ENCODE measurements at regions not wholly inside any gene's neighbourhood (a gene's known extent, or its start where the extent isn't known, plus 50 kb on each side); places are given as distances from the start of the nearest gene placed in this dataset.
A peak's percentile ranks its signal among the peaks of the same experiment; 100 is the strongest.
"Not testable (repeated sequence)": the region's sequence is repeated elsewhere in the genome, so short reads cannot be mapped to it uniquely, and the experiment has no call there.

GRCh38 chr2:7094231-7094741 is 177.1 kb downstream of the RNF144A start:
- peak; percentile 39 for DNase-seq (ENCODE audit: low read depth)

- DNase-seq (ENCODE audit: low read depth), result no peak
Observed at GRCh38 chr2:7096726-7097352, 179.6 kb downstream of the RNF144A start.

DNA sequence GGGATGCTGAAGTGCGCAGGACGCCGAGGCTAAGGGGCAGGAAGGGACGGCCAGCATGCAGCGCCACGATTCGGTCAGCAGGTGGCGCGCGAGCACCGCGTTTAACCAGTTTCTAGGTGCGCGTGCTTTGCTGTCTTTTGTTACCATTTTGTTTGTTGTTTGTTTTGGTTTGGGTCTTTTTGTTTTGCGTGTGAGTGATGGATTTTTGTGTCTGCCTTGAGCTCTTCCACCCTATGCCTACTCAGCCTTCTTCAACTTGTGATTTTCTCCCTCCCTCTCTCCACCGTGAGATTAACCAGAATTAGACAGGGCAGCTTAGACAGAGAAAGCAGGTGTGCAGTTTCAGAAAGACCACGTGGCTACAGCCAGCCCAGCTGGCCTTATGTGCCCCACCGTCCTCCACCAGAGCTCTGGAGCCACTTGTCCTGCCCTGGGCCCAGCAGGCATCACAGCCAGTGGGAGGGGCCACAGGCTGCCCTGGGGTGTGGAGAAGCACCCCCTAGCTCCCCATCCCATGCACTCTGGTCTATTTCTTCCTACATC is 180.2 kb downstream of the RNF144A start:
- peak; percentile 52 for DNase-seq (ENCODE audit: low read depth)

DNA sequence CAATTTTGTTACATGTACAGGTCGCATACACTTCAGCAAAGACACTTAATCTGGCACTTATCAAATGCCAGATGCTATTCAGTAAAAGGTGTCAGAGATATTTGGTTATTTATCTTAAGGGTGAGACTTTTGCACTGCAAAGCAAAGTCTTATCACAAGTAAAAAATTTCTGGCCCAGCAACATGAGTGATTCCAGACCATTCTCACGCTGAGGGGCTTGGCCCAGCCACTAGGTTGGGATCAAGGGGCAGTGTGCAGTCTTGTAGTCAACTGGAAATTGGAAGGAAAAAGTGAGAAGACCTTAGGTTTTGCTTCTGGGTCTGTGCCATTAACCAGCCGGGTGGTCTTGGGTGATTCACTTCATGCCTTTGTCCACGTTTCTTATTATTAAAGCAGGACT is 181.6 kb downstream of the RNF144A start:
- no peak for DNase-seq (ENCODE audit: low read depth)

GRCh38 chr2:7099687-7100086 is 182.5 kb downstream of the RNF144A start:
- not testable (repeated sequence) for DNase-seq (ENCODE audit: low read depth)

DNA sequence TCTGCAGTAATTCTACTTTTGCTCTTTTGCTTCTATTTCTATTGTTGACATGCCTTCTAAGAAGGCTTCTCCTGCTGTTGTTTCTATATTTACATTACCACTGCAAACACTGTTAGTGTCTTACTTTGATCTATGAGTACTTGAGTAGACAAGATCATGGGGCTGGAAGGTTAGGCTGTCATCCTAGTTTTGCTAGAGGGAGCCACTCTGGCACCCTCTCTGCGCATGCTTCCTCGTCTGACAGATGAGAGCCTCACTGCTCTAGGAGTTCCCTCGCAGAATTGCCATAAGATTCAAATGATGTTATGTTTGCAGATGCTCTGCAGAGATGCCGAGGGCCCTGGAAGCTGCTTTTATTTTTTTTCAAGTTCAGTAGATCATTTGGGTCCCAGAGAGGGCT is 185.6 kb downstream of the RNF144A start:
- DNase-seq (ENCODE audit: low read depth), result no peak

DNA sequence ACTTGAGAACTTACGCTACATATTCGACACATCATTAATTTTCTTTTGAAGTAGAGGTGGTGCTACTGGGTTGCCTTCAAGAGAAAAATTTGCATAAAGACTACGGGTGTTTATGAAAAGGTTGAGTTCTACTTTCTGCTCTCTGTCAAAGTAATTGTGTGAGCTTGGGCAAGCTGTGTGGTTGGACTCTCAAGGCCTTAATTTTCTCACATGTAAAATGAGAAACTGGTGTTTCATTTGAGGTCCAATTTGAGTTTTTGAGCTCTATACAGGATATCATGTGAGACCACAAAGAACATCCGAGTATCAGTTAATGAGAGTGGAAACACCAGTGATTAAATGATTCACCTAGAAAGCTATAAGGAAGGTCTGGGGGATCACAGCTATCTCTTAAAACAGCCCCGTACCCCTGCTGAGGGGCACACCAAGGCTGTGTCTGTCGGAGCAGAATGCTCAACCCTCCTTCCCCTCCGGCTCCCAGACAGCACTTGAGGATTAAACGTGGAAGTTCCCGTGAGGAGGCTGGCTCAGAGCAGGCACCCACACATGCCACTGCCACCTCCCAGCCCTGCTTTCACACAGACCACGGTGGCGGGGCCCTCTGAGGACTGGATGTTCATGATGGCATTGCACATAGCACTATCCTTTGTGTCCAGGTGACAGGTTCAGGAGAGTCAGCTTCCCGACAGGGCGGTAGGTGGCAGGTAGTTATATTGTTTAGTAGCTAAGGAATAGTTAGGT is 191.8 kb downstream of the RNF144A start:
- DNase-seq (ENCODE audit: low read depth), result no peak

- no peak for DNase-seq (ENCODE audit: low read depth)
Observed at GRCh38 chr2:7109533-7109885, 192.3 kb downstream of the RNF144A start.

GRCh38 chr2:7111626-7112025 is 194.4 kb downstream of the RNF144A start:
- DNase-seq (ENCODE audit: low read depth), result no peak

DNA sequence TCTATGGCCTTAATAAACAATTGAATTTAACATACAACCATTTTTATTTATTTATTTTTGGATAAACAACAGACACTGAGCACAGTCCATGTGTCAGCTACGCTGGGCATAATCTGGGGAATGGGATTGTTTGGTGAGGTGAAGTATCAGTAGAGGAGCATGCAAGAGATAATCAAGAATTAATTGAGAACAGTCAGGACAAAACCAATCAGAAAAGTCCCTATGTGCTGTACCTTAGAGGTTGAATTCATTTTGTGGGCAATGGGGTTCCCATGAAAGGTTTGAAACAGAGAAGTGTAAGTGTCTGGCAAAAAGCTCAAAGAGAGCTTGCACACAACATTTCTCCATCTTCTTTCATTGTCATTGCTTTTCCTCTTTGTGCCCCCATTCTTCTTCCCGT is 198.2 kb downstream of the RNF144A start:
- no peak for DNase-seq (ENCODE audit: low read depth)

GRCh38 chr2:7115906-7116305 is 198.7 kb downstream of the RNF144A start:
- no peak for DNase-seq (ENCODE audit: low read depth)

DNA sequence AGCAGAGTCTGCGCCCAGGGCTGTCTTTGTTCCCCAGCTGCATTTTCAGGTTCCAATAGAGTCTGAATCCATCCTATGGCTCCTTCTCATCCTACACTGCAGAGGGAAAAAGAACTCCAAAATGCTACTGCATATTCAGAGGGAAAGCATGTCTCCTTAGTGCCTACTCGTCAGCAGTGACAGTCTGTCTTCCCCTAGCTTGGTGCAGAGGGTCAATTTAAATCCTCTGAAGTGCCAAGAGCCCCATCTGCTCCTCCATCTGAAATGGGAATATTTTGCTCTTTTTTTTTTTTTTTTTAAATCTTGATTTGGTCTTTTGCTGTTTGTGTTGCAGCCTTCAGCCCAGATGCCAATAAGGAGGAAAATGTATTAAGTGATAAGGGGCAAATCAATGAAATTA is 199.3 kb downstream of the RNF144A start:
- DNase-seq (ENCODE audit: low read depth), result no peak

GRCh38 chr2:7117076-7117475 is 199.9 kb downstream of the RNF144A start:
- DNase-seq (ENCODE audit: low read depth), result no peak

DNA sequence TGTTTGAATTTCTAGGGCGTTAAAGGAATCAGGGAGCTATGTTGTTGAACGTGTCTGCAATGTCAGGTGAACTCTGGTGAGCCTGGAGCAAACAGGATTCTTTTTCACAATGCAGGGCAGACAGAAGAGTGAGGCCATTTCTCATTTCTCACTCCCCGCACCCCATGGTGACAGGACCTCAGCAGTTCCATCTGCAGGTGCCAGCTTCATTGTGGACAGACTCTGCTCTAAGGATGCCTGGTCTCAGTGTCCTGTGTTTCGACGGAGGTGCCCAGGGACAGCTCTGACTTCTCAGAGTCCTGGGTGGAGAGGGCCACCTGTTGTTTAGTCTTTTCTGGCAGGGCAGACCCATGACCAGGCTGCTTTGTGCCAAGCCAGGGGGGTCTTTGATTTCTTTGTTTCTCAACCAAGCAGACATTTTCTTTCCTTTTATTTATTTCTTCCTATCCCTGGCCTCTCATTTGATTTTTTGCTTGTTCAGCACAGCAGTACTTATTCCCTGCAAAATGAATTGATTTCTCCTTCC is 201.5 kb downstream of the RNF144A start:
- no peak for DNase-seq (ENCODE audit: low read depth)

- peak; percentile 16 for DNase-seq (ENCODE audit: low read depth)
Observed at GRCh38 chr2:7119132-7119835, 202.1 kb downstream of the RNF144A start.

GRCh38 chr2:7121851-7122250 is 204.6 kb downstream of the RNF144A start:
- DNase-seq (ENCODE audit: low read depth), result no peak

GRCh38 chr2:7127156-7127555 is 209.9 kb downstream of the RNF144A start:
- DNase-seq (ENCODE audit: low read depth), result no peak

DNA sequence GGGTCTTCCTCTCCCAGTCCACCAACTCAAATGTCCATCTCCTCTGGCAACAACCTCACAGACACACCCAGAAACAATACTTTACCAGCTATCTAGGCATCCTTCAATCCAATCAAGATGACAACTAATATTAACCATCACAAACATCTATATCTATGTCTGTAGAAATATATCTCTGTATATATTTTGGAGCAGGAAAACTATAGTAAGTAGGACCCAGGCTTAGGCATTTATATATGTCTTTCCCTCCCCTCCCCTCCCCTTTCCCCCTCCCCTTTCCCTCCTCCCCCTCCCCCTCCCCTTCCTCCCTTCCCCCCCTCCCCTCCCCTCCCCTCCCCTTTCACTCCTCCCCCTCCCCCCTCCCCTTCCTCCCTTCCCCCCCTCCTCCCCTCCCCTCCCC is 210.5 kb downstream of the RNF144A start:
- no peak for DNase-seq (ENCODE audit: low read depth)

DNA sequence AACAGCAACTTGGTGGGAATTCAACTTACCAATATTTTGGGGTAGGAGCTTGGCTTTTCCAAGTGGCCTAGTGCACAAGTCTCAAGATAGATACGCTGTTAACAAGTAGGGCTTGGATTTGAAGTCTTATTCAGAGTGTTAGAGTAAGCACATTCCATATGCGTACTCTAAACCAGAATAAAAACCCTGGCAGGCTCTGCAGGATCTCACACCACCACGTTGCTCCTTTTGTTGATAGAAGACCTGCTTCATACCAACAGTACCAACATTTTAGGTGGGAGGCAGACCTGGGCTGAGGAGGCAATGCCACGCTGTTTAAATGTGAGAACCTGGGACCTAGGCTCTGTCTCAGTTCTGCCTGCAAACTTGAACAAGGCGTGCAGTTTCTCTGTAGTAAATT is 214.0 kb downstream of the RNF144A start:
- no peak for DNase-seq (ENCODE audit: low read depth)

- no peak for DNase-seq (ENCODE audit: low read depth)
Observed at GRCh38 chr2:7132753-7133152, 215.5 kb downstream of the RNF144A start.

DNA sequence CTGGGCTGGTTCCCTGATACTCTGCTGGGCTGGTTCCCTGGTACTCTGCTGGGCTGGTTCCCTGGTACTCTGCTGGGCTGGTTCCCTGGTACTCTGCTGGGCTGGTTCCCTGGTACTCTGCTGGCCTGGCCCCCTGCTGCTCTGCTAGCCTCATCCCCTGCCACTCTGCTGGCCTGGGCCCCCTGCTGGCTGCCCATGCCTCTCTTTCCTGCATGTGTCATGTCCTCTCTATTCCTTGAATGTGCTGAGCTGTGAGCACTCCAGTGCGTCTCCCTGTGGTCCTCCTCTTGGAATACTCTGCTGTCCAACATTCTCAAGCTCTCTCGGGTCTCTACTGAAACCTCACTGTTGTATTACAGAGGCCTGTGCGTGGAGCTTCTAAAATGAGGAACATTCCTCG is 216.3 kb downstream of the RNF144A start:
- peak; percentile 15 for DNase-seq (ENCODE audit: low read depth)

GRCh38 chr2:7140306-7140705 is 223.1 kb downstream of the RNF144A start:
- DNase-seq (ENCODE audit: low read depth), result no peak

DNA sequence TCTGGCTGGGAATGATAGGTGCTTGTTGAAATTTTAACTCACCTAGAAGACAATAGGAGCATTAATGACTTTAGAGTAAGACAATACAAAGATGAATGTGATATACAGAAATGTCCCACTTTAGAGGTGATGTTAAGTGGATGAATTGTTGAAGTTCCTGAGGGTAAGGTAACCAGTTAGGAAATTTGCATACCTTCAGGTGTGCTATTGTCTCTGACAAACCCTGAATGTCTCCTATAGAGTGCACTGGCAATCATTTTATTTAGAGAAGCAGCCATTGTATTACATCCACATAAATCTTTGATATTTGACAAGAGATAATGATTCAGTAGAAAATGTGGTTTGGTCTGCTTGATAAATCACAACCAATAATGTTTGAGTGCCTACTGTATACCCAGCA is 228.5 kb downstream of the RNF144A start:
- no peak for DNase-seq (ENCODE audit: low read depth)
